Globus pallidus (tissue), 1 donor: ENCODE measurements at regions not wholly inside any gene's neighbourhood (a gene's known extent, or its start where the extent isn't known, plus 50 kb on each side); places are given as distances from the start of the nearest gene placed in this dataset.
"Not testable (repeated sequence)": the region's sequence is repeated elsewhere in the genome, so short reads cannot be mapped to it uniquely, and the experiment has no call there.

Experiments used
- DNase-seq: peaks from one replicate; pipeline ENCODE4 v3.0.0-alpha.2; 2015; ENCODE audit warnings: low spot score

DNA sequence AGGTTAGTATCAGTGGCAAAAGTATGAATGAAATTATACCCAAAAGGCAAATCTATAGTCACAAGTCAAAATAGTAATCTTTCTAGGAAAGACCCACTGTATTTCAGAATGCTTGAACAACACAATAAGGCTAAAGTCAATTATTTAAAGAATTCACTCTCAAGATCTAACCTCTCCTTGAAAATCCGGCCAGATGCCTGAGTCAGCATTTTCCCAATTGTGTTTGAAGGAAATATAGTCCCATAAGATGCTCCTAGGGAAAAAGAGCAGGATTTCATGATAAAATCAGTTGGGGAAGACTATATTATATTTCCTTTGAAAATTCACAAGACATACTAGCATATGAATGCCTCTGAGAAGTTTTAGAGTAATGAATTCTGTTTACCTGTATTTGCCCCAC is 1075.0 kb downstream of the GRM8 start:
- no peak for DNase-seq

DNA sequence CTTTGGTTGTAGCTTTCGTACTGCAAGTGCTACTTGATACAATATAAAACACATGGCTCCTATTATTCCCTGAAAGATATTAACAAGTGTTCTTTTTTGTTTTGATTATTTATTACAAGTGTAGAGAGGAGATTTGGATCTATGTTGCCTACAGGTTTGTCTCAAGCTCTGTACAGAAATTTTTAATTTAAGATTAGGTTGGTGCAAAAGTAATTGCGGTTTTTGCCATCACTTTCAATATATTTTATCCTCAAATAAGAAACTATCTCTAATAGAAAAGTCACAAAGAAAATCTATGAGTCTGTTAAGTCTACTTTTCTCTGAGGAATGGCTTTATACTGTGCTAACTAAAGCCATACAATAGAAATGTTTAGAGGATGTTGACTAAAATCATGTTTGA is 1086.1 kb downstream of the GRM8 start:
- no peak for DNase-seq

DNA sequence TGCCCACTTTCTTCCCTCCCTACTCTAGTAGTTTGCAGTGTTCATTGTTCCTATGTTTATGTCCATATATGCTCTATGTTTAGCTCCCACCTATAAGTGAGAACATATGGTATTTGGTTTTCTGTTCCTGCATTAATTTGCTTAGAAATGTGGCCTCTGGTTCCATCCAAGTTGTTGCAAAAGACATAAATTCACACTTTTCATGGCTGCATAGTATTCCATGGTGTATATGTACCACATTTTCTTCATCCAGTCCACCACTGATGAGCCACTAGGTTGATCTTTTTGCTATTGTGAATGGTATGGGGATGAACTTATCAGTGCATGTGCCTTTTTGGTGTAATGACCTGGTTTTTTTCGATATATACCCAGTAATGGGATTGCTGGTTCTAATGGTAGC is 1089.1 kb downstream of the GRM8 start:
- DNase-seq = no peak

DNA sequence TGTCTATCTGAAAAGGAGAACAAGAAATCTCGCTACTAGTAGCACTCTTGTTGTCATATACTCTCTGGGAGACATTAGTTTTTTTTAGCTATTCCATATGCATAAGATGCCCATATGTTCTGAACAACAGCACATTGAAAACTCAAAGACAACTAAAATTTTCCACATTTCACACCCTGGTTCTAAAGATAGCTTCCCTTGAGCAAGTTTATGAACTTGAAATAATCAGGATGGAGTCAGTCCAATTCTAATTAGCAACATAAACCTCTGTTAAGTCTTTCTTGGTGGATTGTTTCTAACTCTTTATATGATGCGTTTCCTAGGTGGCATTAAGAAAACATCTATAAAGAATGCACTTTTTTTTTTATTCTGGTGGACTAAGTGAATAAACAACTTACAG is 1095.3 kb downstream of the GRM8 start:
- DNase-seq = no peak

DNA sequence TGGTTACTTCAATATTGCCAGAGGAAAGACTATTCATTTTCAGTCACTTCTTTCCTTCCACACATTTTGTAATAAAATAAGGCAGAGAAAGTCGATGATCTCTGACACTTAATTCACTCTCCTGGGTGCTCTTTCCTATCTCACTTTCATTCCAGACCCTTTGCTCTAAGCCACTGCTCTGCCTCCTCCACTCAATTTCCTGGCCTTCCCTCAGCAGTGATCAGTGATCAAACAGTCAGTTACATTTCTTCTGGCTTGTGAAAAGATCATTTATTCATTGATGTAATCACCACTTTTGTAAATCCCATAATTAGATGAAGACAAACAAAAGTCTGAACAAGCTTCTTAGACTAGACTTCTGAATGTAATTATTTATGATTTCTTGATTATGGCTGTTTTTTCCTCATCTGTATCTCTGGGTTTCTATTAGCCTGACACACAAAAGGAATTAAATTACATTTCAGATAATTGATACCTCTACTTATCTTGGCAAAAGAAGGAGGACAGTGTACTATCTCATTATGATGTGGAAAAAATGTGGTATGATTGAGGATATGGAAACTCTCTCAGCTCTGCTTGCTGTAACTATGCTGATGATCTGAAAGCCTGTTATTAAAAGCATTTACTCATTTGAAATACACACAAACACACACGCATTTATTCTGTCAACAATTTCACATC is 1102.3 kb downstream of the GRM8 start:
- DNase-seq = no peak

DNA sequence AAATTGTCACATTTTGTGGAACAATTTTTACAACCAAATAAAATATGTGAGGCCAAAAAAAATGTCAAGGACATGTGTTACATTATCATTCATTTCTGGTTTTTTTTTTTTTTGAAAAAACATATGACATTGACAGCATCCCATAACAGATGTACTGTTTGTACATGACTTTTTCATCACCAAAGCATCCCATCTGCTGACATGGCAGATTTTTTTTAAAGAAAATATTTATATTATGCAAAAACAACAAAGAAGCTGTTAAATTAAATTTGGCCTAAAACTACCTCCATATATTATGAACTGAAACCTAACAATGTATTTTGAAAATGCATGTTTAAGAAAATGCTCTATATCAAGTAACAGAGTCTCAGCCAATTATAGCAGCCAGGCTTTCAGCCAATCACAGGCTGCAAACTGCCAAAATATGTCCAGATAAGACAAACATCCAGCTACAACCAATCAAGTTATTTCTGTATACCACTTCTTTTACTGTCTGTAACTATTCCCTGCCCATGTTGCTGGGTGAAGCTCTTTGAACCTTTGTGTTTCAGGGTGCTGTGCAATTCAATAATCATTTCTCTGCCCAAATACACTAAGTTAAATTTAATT is 1111.8 kb downstream of the GRM8 start:
- DNase-seq = no peak

DNA sequence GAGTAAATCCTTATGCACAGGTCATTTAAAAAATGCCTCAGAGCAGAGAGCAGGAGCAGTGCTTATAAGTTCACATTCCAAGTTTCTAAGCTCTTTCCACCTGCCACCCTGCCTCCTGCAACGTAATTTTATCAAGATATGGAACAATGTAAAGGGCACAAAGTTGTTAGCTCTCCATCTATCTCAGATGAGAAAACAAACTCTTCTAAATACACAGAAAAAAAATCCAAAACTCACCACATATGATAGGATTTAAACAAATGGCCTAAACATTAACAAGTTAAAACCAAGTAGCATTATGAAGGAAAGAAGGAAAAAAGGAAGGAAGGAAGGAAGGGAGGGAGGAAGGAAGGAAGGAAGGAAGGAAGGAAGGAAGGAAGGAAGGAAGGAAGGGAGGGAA is 1132.8 kb downstream of the GRM8 start:
- DNase-seq = no peak

DNA sequence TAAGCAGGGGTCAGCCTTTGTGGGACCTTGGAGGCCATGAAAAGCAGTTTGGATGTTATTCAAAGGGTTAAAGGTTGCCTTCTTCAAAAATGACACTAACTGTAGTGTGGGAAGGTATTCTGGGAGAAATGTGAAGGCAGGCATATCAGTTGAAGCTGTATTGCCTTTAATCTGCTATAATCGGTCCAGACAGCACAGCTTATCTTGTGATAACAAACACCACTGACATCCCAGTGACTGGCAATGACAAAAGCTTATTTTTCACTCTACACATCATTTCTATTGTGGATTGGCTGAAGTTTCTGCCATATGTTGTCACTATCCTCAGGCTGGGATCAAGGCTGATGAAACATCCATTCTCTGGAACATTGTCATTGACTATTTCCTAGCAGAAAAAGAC is 1149.2 kb downstream of the GRM8 start:
- DNase-seq = no peak

DNA sequence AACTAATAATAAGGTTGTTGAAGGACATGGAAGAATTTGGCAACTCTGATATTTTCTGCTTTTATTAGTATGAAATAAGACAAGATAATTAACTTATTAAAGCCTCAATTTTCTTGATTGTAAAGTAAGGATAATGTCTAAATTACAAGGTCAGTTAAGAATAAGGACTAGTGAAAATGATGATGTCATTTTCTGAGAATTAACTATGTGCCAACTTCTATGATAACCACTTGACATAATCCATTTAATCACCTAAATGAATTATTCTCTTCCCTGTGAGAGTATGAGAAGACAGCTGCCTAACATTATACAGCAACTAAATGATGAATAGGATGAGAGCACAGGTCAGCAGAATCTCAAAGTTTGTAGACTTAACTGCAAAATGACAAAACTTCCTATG is 1153.4 kb upstream of the POT1 start:
- no peak for DNase-seq

DNA sequence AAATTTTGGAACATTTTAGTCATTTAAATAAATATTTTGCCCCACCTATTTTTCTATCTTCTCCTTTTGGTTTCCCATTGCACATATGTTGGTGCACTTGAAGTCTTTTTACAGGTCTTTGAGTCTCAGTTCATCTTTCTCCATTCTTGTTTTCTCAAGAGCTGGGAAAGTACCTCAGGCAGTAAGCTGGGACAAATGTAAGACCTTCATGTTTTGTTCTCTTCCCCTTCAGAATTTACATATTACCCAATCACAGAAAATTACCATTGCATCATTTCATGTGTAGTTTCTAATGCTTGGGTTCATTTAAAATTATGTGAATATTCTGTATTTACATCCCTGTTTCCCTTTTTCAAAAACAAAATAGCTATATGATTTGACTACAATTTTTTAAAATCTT is 1150.0 kb upstream of the POT1 start:
- DNase-seq = no peak

DNA sequence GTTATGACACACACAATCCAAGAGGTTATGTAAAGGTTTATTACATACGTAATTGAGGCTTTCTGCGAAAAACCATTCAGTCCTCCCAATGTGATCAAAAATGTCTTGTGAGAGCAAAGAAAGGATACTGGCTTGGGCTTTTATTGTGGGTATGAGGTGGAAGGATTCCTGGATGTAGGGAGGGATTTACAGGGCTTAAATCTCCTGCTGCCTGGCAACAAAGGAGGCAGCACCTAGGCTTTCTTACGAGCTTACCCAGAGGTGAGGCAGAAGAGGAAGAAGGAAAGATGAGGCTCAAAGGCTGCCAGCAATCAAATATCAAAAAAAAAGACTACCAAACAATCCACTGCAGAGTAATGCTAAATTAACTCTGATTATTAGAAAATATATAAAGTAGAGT is 1149.5 kb upstream of the POT1 start:
- no peak for DNase-seq

DNA sequence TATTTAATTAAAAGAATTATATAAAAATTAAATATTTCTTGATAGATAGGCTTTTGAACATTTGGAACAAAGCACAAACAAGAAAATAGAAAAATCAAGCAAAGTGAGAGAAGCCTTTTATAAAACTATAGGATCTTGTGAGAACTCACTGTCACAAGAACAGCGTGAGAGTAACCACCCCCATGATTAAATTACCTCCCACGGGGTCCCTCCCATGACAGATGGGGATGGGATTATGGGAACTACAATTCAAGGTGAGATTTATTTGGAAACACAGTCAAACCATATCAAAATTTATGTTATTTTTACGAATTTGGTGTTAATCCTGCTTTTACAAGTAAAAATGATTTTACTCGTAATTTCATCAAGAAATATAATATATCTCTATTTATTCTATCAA is 1136.1 kb upstream of the POT1 start:
- no peak for DNase-seq

DNA sequence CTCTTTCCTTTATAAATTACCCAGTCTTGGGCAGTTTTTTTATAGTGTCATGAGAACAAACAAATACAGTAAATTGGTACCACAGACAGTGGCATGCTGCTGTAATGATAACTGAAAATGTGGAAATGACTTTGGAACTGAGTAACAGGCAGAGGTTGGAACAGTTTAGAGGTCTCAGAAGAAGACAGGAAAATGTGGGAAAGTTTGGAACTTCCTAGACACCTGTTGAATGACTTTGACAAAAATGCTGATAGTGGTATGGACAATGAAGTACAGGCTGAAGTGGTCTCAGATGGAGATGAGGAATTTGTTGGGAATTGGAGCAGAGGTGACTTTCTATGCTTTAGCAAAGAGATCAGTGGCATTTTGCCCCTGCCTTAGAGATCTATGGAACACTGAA is 1128.4 kb upstream of the POT1 start:
- no peak for DNase-seq

DNA sequence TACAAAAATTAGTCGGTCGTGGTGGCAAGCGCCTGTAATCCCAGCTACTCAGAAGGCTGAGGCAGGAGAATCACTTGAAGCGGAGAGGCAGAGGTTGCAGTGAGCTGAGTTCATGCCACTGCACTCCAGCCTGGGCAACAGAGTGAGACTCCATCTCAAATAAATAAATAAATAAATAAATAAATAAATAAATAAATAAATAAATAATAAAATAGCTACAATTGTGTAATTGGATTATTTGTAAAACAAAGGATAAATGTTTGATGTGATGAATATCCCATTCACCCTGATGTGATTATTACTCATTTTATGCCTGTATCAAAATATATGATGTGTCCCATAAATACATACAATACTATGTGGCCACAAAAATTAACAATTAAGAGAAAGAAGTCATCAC is 1127.0 kb upstream of the POT1 start:
- DNase-seq = not testable (repeated sequence)

DNA sequence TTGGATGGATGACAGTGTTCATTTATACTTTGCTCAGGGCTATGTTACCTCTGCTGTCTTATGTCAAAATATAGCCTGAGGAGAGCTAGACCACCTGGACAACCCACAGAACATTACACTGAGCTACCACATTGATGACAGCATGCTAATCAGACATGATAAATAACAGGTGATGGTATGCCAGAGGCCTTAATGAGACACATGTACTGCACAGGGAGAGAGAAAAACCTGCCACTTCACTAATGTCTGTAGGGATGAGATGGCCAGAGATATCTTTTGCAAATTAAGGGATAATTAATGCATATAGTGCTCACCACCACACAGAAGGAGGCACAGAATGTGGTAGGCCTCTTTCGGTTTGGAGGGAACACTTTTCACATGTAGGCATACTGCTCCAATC is 1122.6 kb upstream of the POT1 start:
- DNase-seq = no peak

DNA sequence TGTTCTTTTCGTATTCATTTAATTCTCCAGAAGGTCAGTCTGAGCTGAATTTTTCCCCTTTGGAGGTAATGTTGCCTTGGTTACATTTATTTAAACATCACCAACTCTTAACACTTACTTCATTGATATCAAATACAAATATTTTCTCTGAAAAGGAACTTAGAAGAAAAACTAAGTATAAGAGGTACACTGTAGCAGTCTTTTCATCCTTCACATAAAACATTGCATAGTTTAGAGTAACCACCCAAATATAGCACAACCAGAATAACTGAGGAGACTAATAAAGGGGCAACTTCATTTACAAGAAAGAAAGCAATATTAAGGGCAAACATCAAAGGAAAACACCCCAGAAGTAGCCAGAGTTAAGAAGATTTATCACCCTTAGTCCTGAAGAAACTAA is 1115.0 kb upstream of the POT1 start:
- no peak for DNase-seq

DNA sequence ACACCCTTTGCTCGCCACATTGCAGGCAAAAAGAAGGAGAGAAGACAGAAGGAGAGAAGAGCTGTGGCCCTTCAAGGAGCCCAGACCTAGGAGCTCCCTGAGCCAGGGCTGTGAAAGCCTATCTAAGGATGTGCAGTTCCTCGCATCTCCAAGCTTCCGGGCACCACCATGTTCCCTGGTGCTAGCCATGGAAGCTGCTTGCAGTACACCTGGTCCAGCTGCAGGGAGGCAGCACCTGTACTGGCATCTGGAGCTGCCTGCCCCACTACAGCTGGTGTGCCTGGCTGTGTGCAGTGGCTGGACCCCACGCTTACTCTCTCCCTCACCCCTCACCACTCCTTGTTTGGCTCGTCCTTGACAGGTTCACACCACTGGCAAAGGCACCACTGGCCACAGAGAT is 1111.8 kb upstream of the POT1 start:
- DNase-seq = no peak

DNA sequence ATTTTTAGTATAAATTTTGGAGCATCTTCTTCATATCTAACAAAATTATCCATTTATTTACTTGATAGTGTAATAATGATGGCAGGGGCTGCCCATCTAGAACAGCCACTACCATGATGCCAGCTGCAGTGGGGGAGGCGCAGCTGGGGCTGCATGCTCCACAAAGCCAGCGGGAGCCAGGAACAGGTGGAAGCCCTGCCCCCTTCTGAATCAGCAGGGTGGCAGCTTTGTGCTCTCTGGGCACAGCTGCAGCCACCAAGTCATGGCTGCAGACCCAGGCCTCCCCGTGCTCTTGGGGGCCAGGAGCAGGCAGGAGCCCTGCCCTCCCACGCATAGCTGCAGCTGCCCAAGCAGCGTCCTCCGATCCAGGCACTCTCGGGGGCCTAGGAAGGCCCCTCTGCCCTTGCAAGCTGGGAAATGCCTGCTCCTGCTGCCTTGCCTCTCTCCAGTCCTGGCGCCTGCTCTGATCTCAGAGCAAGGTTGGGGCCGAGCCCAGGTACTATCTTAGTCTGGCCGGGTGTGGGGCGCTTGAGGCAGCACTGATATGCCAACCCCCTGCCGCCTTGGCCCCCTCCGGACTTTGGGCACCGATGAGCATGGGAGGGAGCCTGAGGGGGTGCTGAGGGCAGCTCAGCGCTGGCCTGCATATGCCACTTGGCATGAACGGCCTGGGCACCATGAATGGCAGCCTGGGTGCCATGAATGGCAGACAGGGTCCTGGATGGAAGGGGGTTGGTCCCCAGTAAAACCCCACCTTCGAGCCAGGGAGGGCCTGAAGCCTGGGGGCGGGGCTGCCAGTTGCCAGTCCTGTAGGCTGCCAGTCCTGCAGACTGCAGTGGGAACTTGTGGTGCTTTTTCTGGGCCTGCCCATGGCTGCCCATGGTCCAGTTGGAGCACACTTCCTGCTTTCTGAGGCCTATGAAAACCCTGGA is 1110.8 kb upstream of the POT1 start:
- no peak for DNase-seq

DNA sequence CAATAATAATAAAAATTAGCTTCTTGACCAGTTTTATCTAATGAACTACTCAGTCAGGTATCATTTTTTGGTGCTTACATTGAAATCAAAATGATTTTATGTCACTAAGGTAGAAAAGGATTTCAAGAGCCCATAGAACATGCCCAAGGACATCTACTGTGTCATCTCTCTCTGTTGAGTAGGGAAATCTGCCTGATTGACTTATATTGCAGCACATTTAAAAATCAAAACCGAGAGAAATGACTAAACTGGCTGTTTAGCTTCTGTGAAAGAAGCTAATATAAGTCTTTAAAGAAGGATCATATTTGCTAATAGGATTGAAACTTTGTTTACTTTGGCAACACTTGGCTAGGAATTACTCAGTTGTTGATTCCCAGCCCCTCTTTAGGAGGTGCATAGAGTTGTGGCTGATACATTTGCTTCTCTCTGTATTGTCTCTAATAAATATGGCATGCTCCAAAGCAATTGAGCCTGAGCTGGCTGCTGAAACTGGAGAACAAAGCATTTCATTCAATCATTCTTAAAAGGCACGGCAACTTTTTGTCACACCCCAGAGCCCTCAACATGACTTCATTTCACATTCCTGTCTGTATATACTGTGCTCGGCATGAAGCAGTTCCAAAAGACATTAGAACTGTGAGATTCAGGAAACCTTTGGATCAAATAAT is 1096.9 kb upstream of the POT1 start:
- no peak for DNase-seq

DNA sequence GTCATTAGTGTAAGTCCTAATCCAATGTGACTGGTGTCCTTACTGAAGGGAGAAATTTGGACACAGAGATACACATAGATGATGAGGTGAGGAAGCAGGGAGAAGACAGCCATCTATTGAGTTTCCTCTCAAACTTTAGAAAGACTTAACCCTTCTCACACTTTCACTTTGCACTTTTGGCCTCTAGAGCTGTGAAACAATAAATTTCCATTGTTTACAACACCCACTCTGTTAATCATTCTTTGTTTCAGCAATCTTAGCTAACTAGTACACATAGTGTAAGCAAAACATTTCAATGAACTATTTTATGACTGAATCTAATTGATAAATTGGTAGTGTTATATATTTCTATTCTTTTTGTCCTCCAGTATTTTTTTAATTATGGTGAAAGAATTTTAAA is 1092.8 kb upstream of the POT1 start:
- DNase-seq = no peak

DNA sequence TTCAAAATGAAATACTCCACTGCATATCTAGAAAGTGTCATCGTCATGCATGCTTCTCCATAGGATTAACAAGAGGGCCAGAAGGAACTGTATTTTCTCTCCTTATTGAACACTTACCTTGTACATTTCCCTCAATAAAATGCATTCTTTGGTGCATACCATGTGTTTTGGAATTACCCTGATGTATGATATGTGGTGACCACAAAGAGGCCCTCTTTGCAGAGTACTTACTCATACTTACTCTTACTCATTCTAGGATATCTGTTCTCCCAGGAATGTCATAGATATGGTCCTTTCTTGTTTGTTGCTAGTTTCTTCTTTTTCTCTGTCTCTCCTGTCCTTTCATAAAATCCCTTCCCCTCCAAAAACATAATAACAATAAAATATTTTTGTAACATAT is 1087.1 kb upstream of the POT1 start:
- no peak for DNase-seq

DNA sequence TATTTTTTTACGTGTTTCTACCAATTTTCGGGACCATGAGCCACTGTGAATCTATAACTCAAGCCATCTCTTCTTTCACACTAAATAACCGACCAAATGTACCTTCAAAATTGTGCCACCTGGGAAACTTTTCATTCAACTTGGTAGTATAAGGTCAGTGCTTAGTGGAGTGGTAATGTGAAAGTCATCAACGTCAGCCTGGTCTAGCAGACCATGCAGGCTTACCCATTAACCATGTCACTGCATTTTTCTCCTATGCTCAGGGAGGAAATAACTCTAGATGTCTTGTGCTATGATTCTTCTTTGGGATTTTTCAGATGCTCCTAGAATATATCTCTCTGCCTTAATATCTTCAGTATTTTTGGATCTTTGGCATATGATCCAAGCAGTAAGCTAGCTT is 1075.4 kb upstream of the POT1 start:
- DNase-seq = no peak

DNA sequence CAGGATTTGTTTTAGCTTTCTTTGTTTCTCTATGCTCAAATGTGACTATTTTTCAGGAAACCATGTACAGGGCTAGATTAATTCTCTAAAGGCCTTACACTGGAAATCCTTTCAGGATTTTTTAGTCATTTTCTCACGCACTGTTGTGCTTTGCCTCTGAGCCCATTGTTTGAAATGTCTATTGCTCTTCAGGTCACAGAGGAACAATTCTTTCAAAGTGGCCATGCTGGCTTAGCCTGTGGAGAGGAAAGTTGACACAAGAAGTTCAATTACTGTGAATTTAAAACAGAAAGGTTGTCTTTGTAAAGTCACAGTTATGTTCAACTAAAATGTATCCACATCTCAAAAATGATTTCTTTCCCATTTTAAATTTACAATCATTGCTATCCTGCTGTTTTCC is 1071.7 kb upstream of the POT1 start:
- no peak for DNase-seq
